ENCODE measurements at regions not wholly inside any gene's neighbourhood (a gene's known extent, or its start where the extent isn't known, plus 50 kb on each side); places are given as distances from the start of the nearest gene placed in this dataset.

DNA sequence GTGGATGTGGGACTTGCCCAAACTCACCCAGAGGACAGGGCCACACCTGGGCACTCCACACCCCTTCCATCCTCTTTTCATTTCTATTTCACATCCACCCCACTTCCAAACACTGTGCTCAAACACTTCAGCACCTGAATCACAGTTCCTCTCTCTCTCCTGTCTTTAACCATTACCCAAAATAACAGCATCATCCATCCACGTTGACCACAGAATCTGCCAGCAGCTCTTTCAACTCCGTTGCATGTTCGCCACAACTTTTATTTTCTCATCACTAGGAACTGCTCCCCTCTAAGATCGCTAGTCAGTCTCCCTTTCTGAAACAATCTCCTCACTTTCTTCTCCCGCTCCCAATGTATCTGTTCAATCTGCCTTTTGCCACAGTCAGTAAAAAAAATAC, 121.6 kb upstream of the HNRNPA3 start:
- no TSS peak for BruUV-seq (replicated peaks)
- CTCF ChIA-PET (ENCODE audit: low intra/inter-chr PET ratio, low total read pairs): no interaction called here

DNA sequence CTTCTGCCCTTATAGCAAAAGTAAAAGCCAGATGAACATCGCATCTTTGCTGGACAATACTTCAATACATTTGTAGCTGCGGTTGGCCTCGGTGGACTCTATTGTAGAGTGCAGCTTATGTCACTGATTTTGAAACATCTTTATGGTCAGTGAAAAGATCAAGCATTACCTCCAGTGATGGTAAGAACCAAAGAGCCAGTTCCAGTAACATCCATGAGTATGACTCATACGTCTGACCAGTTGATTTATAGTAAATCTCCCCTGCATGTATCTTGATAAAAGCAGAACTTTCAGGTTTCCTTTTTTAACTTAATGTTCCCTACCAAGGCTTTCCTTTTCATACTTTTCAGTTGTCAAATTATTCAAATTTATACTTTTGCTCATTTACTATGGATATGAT, 119.2 kb upstream of the HNRNPA3 start:
- Histone ChIP-seq H4K20me1 (ENCODE audit: insufficient read depth, low read length) (no peaks in the 10 kb centered on the region), H3K27ac (ENCODE audit: extremely low read length, insufficient read depth, low read length) (no peak overlapping the region), H3K9ac (ENCODE audit: insufficient read depth, low read depth, low read length) (no peak overlapping the region), H3K9me3 (ENCODE audit: low read length) (no peaks in the 10 kb centered on the region), H3K4me1 (ENCODE audit: insufficient read depth, low read length) (no peaks in the 10 kb centered on the region), H2AFZ (ENCODE audit: low read length) (no peak overlapping the region), H3K4me3 (replicated peaks in 1 of 3; ENCODE audit: insufficient read depth in 1 of 3, low read depth in 2 of 3, low read length in 3 of 3) (no peak overlapping the region), H3K79me2 (ENCODE audit: insufficient read depth, low read length) (no peaks in the 10 kb centered on the region), H3K27me3 (ENCODE audit: control insufficient read depth in 1 of 2, insufficient read depth in 2 of 2, low read length in 2 of 2) (peaks cover 0 to 14% of the 10 kb centered on the region in 2 experiments; a peak in 2 of 5 replicates), H3K4me2 (ENCODE audit: low read depth, low read length) (no peak overlapping the region), H3K36me3 (replicated peaks in 1 of 2; ENCODE audit: control insufficient read depth in 1 of 2, insufficient read depth in 2 of 2, low read length in 2 of 2) (no peaks in the 10 kb centered on the region)
- WGBS (ENCODE audit: low lambda C conversion rate): 54% methylated on average over 4 of the region's 4 CpGs
- DNase-seq (ENCODE audit: low spot score) (no peak), ATAC-seq (no peak), FAIRE-seq (no peak)
- CTCF ChIA-PET (ENCODE audit: low intra/inter-chr PET ratio, low total read pairs): no interaction called here
- intact Hi-C loops (cut with micrococcal nuclease; ENCODE audit: unreplicated experiment) (no loop called here), in situ Hi-C loops (cut with HindIII; ENCODE audit: extremely low pct_ligation_motif_present, low pct_unique_long_range_greater_than_20kb) (no loop called here)
- BruUV-seq (replicated peaks): no TSS peak
- POLR2A ChIA-PET: no interaction called here
- no peak for TF ChIP-seq FOXK2 (IDR thresholded peaks at IDR 0.05)
- TF ChIP-seq, protein P1, sequence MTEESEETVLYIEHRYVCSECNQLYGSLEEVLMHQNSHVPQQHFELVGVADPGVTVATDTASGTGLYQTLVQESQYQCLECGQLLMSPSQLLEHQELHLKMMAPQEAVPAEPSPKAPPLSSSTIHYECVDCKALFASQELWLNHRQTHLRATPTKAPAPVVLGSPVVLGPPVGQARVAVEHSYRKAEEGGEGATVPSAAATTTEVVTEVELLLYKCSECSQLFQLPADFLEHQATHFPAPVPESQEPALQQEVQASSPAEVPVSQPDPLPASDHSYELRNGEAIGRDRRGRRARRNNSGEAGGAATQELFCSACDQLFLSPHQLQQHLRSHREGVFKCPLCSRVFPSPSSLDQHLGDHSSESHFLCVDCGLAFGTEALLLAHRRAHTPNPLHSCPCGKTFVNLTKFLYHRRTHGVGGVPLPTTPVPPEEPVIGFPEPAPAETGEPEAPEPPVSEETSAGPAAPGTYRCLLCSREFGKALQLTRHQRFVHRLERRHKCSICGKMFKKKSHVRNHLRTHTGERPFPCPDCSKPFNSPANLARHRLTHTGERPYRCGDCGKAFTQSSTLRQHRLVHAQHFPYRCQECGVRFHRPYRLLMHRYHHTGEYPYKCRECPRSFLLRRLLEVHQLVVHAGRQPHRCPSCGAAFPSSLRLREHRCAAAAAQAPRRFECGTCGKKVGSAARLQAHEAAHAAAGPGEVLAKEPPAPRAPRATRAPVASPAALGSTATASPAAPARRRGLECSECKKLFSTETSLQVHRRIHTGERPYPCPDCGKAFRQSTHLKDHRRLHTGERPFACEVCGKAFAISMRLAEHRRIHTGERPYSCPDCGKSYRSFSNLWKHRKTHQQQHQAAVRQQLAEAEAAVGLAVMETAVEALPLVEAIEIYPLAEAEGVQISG (CRISPR knock-in tag; IDR thresholded peaks at IDR 0.05): no peak
- TF ChIP-seq U2AF1 (optimal IDR thresholded peaks at IDR 0.05; ENCODE audit: low read depth, low read length): no peak
- TF ChIP-seq NR3C1 (CRISPR knock-in tag; IDR thresholded peaks at IDR 0.05): no peak
- TF ChIP-seq MYNN (CRISPR knock-in tag; IDR thresholded peaks at IDR 0.05; ENCODE audit: low read depth): no peak
- TF ChIP-seq ARID2 (CRISPR knock-in tag; IDR thresholded peaks at IDR 0.05; ENCODE audit: borderline replicate concordance): no peak
- TF ChIP-seq, protein P2, sequence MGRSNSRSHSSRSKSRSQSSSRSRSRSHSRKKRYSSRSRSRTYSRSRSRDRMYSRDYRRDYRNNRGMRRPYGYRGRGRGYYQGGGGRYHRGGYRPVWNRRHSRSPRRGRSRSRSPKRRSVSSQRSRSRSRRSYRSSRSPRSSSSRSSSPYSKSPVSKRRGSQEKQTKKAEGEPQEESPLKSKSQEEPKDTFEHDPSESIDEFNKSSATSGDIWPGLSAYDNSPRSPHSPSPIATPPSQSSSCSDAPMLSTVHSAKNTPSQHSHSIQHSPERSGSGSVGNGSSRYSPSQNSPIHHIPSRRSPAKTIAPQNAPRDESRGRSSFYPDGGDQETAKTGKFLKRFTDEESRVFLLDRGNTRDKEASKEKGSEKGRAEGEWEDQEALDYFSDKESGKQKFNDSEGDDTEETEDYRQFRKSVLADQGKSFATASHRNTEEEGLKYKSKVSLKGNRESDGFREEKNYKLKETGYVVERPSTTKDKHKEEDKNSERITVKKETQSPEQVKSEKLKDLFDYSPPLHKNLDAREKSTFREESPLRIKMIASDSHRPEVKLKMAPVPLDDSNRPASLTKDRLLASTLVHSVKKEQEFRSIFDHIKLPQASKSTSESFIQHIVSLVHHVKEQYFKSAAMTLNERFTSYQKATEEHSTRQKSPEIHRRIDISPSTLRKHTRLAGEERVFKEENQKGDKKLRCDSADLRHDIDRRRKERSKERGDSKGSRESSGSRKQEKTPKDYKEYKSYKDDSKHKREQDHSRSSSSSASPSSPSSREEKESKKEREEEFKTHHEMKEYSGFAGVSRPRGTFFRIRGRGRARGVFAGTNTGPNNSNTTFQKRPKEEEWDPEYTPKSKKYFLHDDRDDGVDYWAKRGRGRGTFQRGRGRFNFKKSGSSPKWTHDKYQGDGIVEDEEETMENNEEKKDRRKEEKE (IDR thresholded peaks at IDR 0.05): no peak
- no peak for TF ChIP-seq ZNF773 (CRISPR knock-in tag; IDR thresholded peaks at IDR 0.05; ENCODE audit: borderline replicate concordance)
- no peak for TF ChIP-seq SRY (CRISPR knock-in tag; IDR thresholded peaks at IDR 0.05)
- no peak for TF ChIP-seq KLF6 (CRISPR knock-in tag; IDR thresholded peaks at IDR 0.05)

More for the DNA sequence above, 121.6 kb upstream of the HNRNPA3 start:
- Histone ChIP-seq H3K4me2 (ENCODE audit: low read depth, low read length) (no peak overlapping the region), H3K79me2 (ENCODE audit: insufficient read depth, low read length) (no peaks in the 10 kb centered on the region), H3K27me3 (ENCODE audit: control insufficient read depth in 1 of 2, insufficient read depth in 2 of 2, low read length in 2 of 2) (peaks cover 0 to 14% of the 10 kb centered on the region in 2 experiments; a peak in 3 of 5 replicates), H4K20me1 (ENCODE audit: insufficient read depth, low read length) (no peaks in the 10 kb centered on the region), H3K36me3 (replicated peaks in 1 of 2; ENCODE audit: control insufficient read depth in 1 of 2, insufficient read depth in 2 of 2, low read length in 2 of 2) (no peaks in the 10 kb centered on the region), H3K9ac (ENCODE audit: insufficient read depth, low read depth, low read length) (no peak overlapping the region), H2AFZ (ENCODE audit: low read length) (no peak overlapping the region), H3K27ac (ENCODE audit: extremely low read length, insufficient read depth, low read length) (no peak overlapping the region), H3K4me3 (replicated peaks in 1 of 3; ENCODE audit: insufficient read depth in 1 of 3, low read depth in 2 of 3, low read length in 3 of 3) (no peak overlapping the region), H3K9me3 (ENCODE audit: low read length) (no peaks in the 10 kb centered on the region), H3K4me1 (ENCODE audit: insufficient read depth, low read length) (no peaks in the 10 kb centered on the region)
- WGBS (ENCODE audit: low lambda C conversion rate): 9% methylated on average over 5 of the region's 5 CpGs
- POLR2A ChIA-PET: no interaction called here
- intact Hi-C loops (cut with micrococcal nuclease; ENCODE audit: unreplicated experiment): no loop called here
- no peak for FAIRE-seq
- no peak for DNase-seq (ENCODE audit: low spot score)
- TF ChIP-seq ZFP41 (CRISPR knock-in tag; IDR thresholded peaks at IDR 0.05; ENCODE audit: borderline replicate concordance): no peak
- TF ChIP-seq ZMYM4 (CRISPR knock-in tag; IDR thresholded peaks at IDR 0.05): no peak
- no peak for TF ChIP-seq ETV5 (CRISPR knock-in tag; IDR thresholded peaks at IDR 0.05; ENCODE audit: borderline replicate concordance)
- TF ChIP-seq AHR (CRISPR knock-in tag; IDR thresholded peaks at IDR 0.05): no peak
- TF ChIP-seq ZNF766 (CRISPR knock-in tag; IDR thresholded peaks at IDR 0.05; ENCODE audit: borderline replicate concordance): no peak
- TF ChIP-seq ZNF674 (CRISPR knock-in tag; IDR thresholded peaks at IDR 0.05; ENCODE audit: low read depth): no peak
- no peak for TF ChIP-seq KLF15 (CRISPR knock-in tag; IDR thresholded peaks at IDR 0.05; ENCODE audit: borderline replicate concordance)
- no peak for TF ChIP-seq FOXK2 (IDR thresholded peaks at IDR 0.05)
- TF ChIP-seq ZFAT (CRISPR knock-in tag; conservative IDR thresholded peaks at IDR 0.05): no peak
- TF ChIP-seq ZNF607 (CRISPR knock-in tag; IDR thresholded peaks at IDR 0.05; ENCODE audit: borderline replicate concordance): no peak
- no peak for TF ChIP-seq TOE1 (CRISPR knock-in tag; IDR thresholded peaks at IDR 0.05)
- no peak for TF ChIP-seq ZBTB21 (CRISPR knock-in tag; IDR thresholded peaks at IDR 0.05)
- ATAC-seq: no peak
- in situ Hi-C loops (cut with HindIII; ENCODE audit: extremely low pct_ligation_motif_present, low pct_unique_long_range_greater_than_20kb): no loop called here

All from HepG2 (cell line).